Muscle of leg (tissue), 3 donors: ENCODE measurements at regions not wholly inside any gene's neighbourhood (a gene's known extent, or its start where the extent isn't known, plus 50 kb on each side); places are given as distances from the start of the nearest gene placed in this dataset.

ENCODE experiments used
- DNase-seq: peaks from one replicate; pipeline ENCODE4 v3.0.0; 2013
- H3K27ac ChIP-seq: one replicate; pipeline ENCODE4 v1.5.1; 2013; ENCODE audit warnings: mild to moderate bottlenecking, low read length, control low read depth
- H3K27me3 ChIP-seq: one replicate; pipeline ENCODE4 v1.6.1; 2013; ENCODE audit warnings: low read length; ENCODE audit not compliant: control insufficient read depth, insufficient read depth
- H3K36me3 ChIP-seq: one replicate; pipeline ENCODE4 v1.6.1; 2013; ENCODE audit warnings: low read length; ENCODE audit not compliant: control insufficient read depth, insufficient read depth
- H3K4me1 ChIP-seq: one replicate; pipeline ENCODE4 v1.6.1; 2013; ENCODE audit warnings: low read length; ENCODE audit not compliant: control insufficient read depth, insufficient read depth
- H3K4me3 ChIP-seq: one replicate; pipeline ENCODE4 v1.5.1; 2013; ENCODE audit warnings: low read length, control low read depth
- H3K9me3 ChIP-seq: replicated peaks from 2 replicates; pipeline ENCODE4 v1.6.1; 2013; ENCODE audit warnings: low read depth, low read length; ENCODE audit not compliant: control insufficient read depth
- WGBS: methylation state at CpG from one replicate; pipeline ENCODE4 v1.1.5; 2013; ENCODE audit warnings: missing lambda C conversion rate; ENCODE audit not compliant: insufficient coverage; 5-methylcytosine and 5-hydroxymethylcytosine counted together

DNA sequence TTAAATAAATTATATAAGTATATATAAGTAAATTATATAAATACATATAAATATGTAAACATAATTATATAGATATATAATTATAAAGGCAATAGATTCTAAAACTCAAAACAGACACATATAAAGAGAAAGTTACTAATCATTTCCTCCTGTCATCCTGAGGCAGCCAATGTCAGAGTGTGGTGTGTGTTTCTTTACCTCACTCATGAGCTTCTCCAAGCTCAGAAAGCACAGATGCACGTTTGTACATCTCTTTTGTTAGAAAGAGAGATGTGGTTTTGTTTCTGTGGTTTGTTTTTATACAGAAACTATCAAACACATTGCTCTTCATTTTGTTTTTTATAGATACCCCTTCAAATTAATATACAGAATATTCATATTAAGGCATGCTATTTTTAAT, 594.8 kb downstream of the USP25 start:
- no peak overlapping the region for H3K27ac ChIP-seq
- H3K36me3 ChIP-seq, result no peaks in the 10 kb centered on the region
- no peaks in the 10 kb centered on the region for H3K4me1 ChIP-seq
- WGBS, result no CpG with 5 or more reads among the region's 1 CpG
- peak; percentile 56 for DNase-seq
- no peaks in the 10 kb centered on the region for H3K9me3 ChIP-seq
- no peak overlapping the region for H3K4me3 ChIP-seq
- no peaks in the 10 kb centered on the region for H3K27me3 ChIP-seq

- Histone ChIP-seq H3K27ac (no peak overlapping the region), H3K4me3 (no peak overlapping the region), H3K36me3 (no peaks in the 10 kb centered on the region), H3K9me3 (no peaks in the 10 kb centered on the region), H3K27me3 (no peaks in the 10 kb centered on the region), H3K4me1 (no peaks in the 10 kb centered on the region)
- no CpG with 5 or more reads among the region's 6 CpGs for WGBS
- DNase-seq, result peak; percentile 94
These were observed 600.5 kb downstream of the USP25 start for GRCh38 chr21:16330082-16330907.

GRCh38 chr21:16330908-16331268, 601.1 kb downstream of the USP25 start:
- DNase-seq, result no peak
- no peak overlapping the region for H3K4me3 ChIP-seq
- 80% methylated on average over 2 of the region's 5 CpGs for WGBS

GRCh38 chr21:16337266-16337665, 607.5 kb downstream of the USP25 start:
- Histone ChIP-seq H3K27me3 (no peaks in the 10 kb centered on the region), H3K27ac (no peak overlapping the region), H3K9me3 (no peaks in the 10 kb centered on the region), H3K4me3 (no peak overlapping the region), H3K4me1 (no peaks in the 10 kb centered on the region), H3K36me3 (no peaks in the 10 kb centered on the region)
- WGBS, result no CpG with 5 or more reads among the region's 2 CpGs
- peak; percentile 63 for DNase-seq

More at GRCh38 chr21:16330908-16331268, 601.1 kb downstream of the USP25 start:
- H3K4me1 ChIP-seq, result no peaks in the 10 kb centered on the region
- H3K36me3 ChIP-seq, result no peaks in the 10 kb centered on the region
- H3K9me3 ChIP-seq, result no peaks in the 10 kb centered on the region
- no peaks in the 10 kb centered on the region for H3K27me3 ChIP-seq
- no peak overlapping the region for H3K27ac ChIP-seq

DNA sequence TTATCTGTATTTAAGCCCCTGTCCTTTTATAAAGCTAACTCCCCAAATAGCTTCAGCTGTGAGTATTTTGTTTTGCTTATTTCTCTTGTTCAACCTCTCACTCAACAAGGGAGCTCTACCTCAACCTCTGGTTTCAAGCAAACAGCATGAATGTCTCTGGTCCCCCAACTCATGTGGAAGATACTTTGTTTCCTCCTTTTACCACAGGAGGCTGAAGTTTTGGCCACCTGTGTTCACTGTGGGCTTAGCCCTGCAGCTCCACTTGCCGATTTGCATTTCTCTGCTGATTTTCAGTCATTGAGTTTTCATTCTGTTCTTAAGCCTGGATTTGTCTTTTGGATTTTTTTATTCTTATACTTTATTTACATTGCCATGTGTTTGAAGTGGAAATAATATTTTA, 613.1 kb downstream of the USP25 start:
- Histone ChIP-seq H3K27me3 (no peaks in the 10 kb centered on the region), H3K36me3 (no peaks in the 10 kb centered on the region), H3K9me3 (no peaks in the 10 kb centered on the region), H3K4me3 (no peak overlapping the region), H3K27ac (no peak overlapping the region), H3K4me1 (no peaks in the 10 kb centered on the region)
- WGBS, result no CpG with 5 or more reads among the region's 1 CpG
- no peak for DNase-seq

DNA sequence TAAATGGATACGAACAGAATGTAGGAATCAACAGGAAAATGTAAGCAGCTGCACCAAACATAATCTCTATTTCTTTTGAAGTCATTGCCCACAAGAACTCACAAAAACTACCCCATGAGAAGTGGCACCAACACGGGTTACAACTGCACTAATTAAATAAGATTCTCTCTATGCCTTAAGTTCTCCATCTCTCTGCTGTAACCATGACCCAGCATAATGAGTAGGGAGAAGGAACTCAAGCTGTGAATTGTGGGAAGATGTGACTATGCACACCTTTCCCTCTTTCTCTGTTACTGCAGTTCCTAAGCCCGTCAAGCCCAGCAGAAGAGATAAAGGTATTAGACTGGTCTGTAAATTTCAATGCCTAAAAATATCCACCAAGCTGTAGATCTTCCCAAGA, 614.0 kb downstream of the USP25 start:
- no peak overlapping the region for H3K4me3 ChIP-seq
- DNase-seq, result no peak
- no peaks in the 10 kb centered on the region for H3K9me3 ChIP-seq
- H3K36me3 ChIP-seq, result no peaks in the 10 kb centered on the region
- H3K4me1 ChIP-seq, result no peaks in the 10 kb centered on the region
- H3K27ac ChIP-seq, result no peak overlapping the region
- no CpG with 5 or more reads among the region's 3 CpGs for WGBS
- no peaks in the 10 kb centered on the region for H3K27me3 ChIP-seq

DNA sequence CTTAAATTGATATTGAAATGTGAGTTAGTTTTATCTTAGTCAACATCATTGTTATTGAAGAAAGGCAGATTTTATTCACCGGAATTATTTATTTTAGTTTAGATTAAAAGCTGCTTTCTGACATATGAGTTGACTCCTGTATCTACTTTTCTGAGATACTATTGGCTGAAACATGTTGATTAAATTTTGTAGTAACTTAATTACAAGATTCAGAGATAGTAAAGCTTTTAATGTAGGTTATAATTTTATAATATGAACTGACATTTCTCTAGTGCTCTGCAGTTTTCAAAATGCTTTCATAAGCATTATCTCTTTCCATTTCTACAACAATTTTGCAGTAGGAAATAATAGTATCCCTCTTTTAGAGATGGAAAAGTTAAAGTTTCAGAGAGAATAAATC, 616.0 kb downstream of the USP25 start:
- H3K27me3 ChIP-seq, result no peaks in the 10 kb centered on the region
- H3K36me3 ChIP-seq, result no peaks in the 10 kb centered on the region
- no peak for DNase-seq
- no peaks in the 10 kb centered on the region for H3K4me1 ChIP-seq
- H3K4me3 ChIP-seq, result no peak overlapping the region
- H3K27ac ChIP-seq, result no peak overlapping the region
- no CpG with 5 or more reads among the region's 1 CpG for WGBS
- H3K9me3 ChIP-seq, result no peaks in the 10 kb centered on the region

DNA sequence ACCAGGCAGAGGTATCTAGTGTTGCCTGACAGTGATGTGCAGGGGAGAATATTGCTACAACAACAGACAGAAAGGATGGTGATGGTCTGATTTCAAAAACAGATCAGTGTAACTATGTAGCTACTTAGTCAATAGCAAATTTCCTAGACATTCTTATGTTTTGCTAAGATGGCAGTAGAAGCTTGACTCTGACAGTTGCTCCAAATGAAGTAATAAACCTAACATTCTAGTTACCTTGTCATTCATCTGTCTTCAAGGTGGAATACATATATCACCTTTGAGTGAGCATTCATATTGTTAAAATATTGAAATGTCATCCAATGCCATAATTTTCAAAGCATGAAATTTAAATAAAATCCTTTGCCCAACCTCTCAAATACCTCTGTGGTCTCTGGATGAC, 617.4 kb downstream of the USP25 start:
- H3K27ac ChIP-seq, result no peak overlapping the region
- no peak overlapping the region for H3K4me3 ChIP-seq
- DNase-seq, result no peak
- H3K4me1 ChIP-seq, result no peaks in the 10 kb centered on the region
- H3K9me3 ChIP-seq, result no peaks in the 10 kb centered on the region
- no peaks in the 10 kb centered on the region for H3K36me3 ChIP-seq
- H3K27me3 ChIP-seq, result no peaks in the 10 kb centered on the region

- no CpG with 5 or more reads among the region's 6 CpGs for WGBS
- Histone ChIP-seq H3K36me3 (no peaks in the 10 kb centered on the region), H3K4me1 (no peaks in the 10 kb centered on the region), H3K27ac (no peak overlapping the region), H3K27me3 (no peaks in the 10 kb centered on the region), H3K9me3 (no peaks in the 10 kb centered on the region), H3K4me3 (no peak overlapping the region)
- no peak for DNase-seq
These were observed 624.0 kb downstream of the USP25 start for GRCh38 chr21:16353764-16354163.

GRCh38 chr21:16357994-16358393, 628.2 kb downstream of the USP25 start:
- H3K27ac ChIP-seq, result no peak overlapping the region
- H3K4me1 ChIP-seq, result no peaks in the 10 kb centered on the region
- peaks cover 2% of the 10 kb centered on the region for H3K9me3 ChIP-seq
- no peak overlapping the region for H3K4me3 ChIP-seq
- H3K27me3 ChIP-seq, result no peaks in the 10 kb centered on the region
- H3K36me3 ChIP-seq, result no peaks in the 10 kb centered on the region
- peak; percentile 51 for DNase-seq

- WGBS, result no CpG with 5 or more reads among the region's 2 CpGs
- Histone ChIP-seq H3K27me3 (no peaks in the 10 kb centered on the region), H3K36me3 (no peaks in the 10 kb centered on the region), H3K4me3 (no peak overlapping the region), H3K27ac (no peak overlapping the region), H3K4me1 (peaks cover 2% of the 10 kb centered on the region), H3K9me3 (peaks cover 2% of the 10 kb centered on the region)
- DNase-seq, result no peak
These were observed 629.0 kb downstream of the USP25 start for GRCh38 chr21:16358784-16359183.
